K562 (cell line): ENCODE measurements at regions not wholly inside any gene's neighbourhood (a gene's known extent, or its start where the extent isn't known, plus 50 kb on each side); places are given as distances from the start of the nearest gene placed in this dataset.

Experiments
- ATAC-seq: fragments of 200-7000 bp; cut with Tn5 transposase; 3 replicates; pipeline ENCODE4 v1.9.1; 2020; ENCODE audit warnings: moderate library complexity
- BruUV-seq: library from RNA; stranded (reverse); fragments of 400-500 nt; replicated peaks from 2 replicates; lab custom pipeline; 2021; lab: Mats Ljungman, UMichigan
- CTCF ChIA-PET: fragments of 300-600 bp; formaldehyde crosslinking; extraction: SDS; loops from one replicate; lab custom pipeline; 2021; ENCODE audit warnings: low intra/inter-chr PET ratio; lab: Yijun Ruan, JAX
- POLR2A ChIA-PET: fragments of 300-600, 350-650 bp; sonication (Branson Sonifier 250); formaldehyde crosslinking; extraction: SDS; loops from one replicate; lab custom pipeline; 2021; ENCODE audit warnings: antibody characterized with exemption, inconsistent platforms; lab: Yijun Ruan, JAX
- DNase-seq, 4 experiments: peaks; one replicate each; pipeline versions ENCODE4 v3.0.0 to v3.0.0-alpha.2; 2011 to 2018; ENCODE audit warnings: low spot score in 3 of 4, mixed read lengths in 3 of 4; ENCODE audit errors: extremely low read depth in 1 of 4
- FAIRE-seq: peaks from 2 replicates; lab custom pipeline; 2011; peaks lifted over from hg19 to GRCh38; lab: Jason Lieb, UNC
- H2AFZ ChIP-seq: 2 replicates; pipeline ENCODE4 v1.6.0; 2011; ENCODE audit warnings: low read depth, low read length, control low read depth, inconsistent platforms
- H3K27ac ChIP-seq: fragments of 200-600 bp; 3 replicates; pipeline ENCODE4 v1.8.0; 2011; ENCODE audit warnings: low read depth, mild to moderate bottlenecking, control low read depth, inconsistent platforms, low read length, moderate library complexity, mixed read lengths; ENCODE audit errors: extremely low read depth
- H3K27me3 ChIP-seq, 2 experiments: fragments of 300-600 bp in 1 of 2; 2 replicates in 1 of 2; 3 replicates in 1 of 2; pipeline versions ENCODE4 v1.6.0 to v1.8.0; 2011; ENCODE audit warnings: inconsistent platforms in 2 of 2, low read length in 2 of 2, mild to moderate bottlenecking in 1 of 2, mixed read lengths in 1 of 2, moderate library complexity in 1 of 2; ENCODE audit not compliant: control insufficient read depth in 2 of 2, insufficient read depth in 2 of 2
- H3K36me3 ChIP-seq: fragments of 300-600 bp; 3 replicates; pipeline ENCODE4 v1.8.0; 2011; ENCODE audit warnings: mild to moderate bottlenecking, low read length, inconsistent platforms; ENCODE audit not compliant: control insufficient read depth, insufficient read depth
- H3K4me1 ChIP-seq, 2 experiments: fragments of 200-600 bp in 1 of 2; replicated peaks in 1 of 2; 2 replicates in 1 of 2; 3 replicates in 1 of 2; pipeline versions ENCODE4 v1.5.1 to v1.8.0; 2011; ENCODE audit warnings: inconsistent platforms in 2 of 2, low read length in 2 of 2, mild to moderate bottlenecking in 1 of 2, mixed read lengths in 1 of 2, moderate library complexity in 1 of 2; ENCODE audit not compliant: control insufficient read depth in 2 of 2, insufficient read depth in 2 of 2
- H3K4me2 ChIP-seq: 2 replicates; pipeline ENCODE4 v1.6.1; 2011; ENCODE audit warnings: low read length, control low read depth, inconsistent platforms, mixed read lengths; ENCODE audit not compliant: insufficient read depth
- H3K4me3 ChIP-seq: fragments of 200-600 bp; sonication (generic), shearing (Covaris generic); 2 replicates; pipeline ENCODE4 v1.5.1; 2016; ENCODE audit warnings: control low read depth, inconsistent platforms
- H3K79me2 ChIP-seq: fragments of 200-600 bp; 3 replicates; pipeline ENCODE4 v1.8.0; 2011; ENCODE audit warnings: low read length, inconsistent platforms; ENCODE audit not compliant: control insufficient read depth, insufficient read depth
- H3K9ac ChIP-seq, 2 experiments: 2 replicates each; pipeline versions ENCODE4 v1.6.0 to v1.6.1; 2011; ENCODE audit warnings: low read depth in 2 of 2, low read length in 2 of 2, control low read depth in 1 of 2, inconsistent platforms in 1 of 2, mild to moderate bottlenecking in 1 of 2, mixed read lengths in 1 of 2; ENCODE audit not compliant: insufficient read depth in 1 of 2
- H3K9me1 ChIP-seq: one replicate; pipeline ENCODE4 v1.6.0; 2011; ENCODE audit warnings: inconsistent platforms, mild to moderate bottlenecking, low read length, moderate library complexity; ENCODE audit not compliant: control insufficient read depth, insufficient read depth
- H3K9me3 ChIP-seq: replicated peaks from 2 replicates; pipeline ENCODE4 v1.5.1; 2011; ENCODE audit warnings: low read depth, low read length, inconsistent platforms; ENCODE audit not compliant: control insufficient read depth, insufficient read depth
- H4K20me1 ChIP-seq: replicated peaks from 2 replicates; pipeline ENCODE4 v1.6.1; 2011; ENCODE audit warnings: low read length, inconsistent platforms, mixed read lengths; ENCODE audit not compliant: control insufficient read depth, insufficient read depth
- CEBPG ChIP-seq, 3 experiments: fragments of 200-800 bp in 1 of 3; sonication (Bioruptor generic) in 1 of 3; sonication (generic) in 1 of 3; formaldehyde crosslinking in 1 of 3; IDR thresholded peaks in 2 of 3; conservative IDR thresholded peaks in 1 of 3; 2 replicates each; pipeline versions ENCODE4 v1.6.1 to v1.8.0; 2016 to 2022; ENCODE audit warnings: missing compliant biosample characterization in 2 of 3, missing genetic modification characterization in 2 of 3, mild to moderate bottlenecking in 1 of 3, missing genetic modification reagents in 1 of 3
- HNRNPH1 ChIP-seq: fragments of 200-400 bp; formaldehyde crosslinking; optimal IDR thresholded peaks from 2 replicates; pipeline ENCODE3; 2017; ENCODE audit warnings: low read depth, mild to moderate bottlenecking, low read length, moderate library complexity
- ID3 ChIP-seq, 2 experiments: fragments of 250-450 bp in 1 of 2; fragments of 450-650 bp in 1 of 2; sonication (Bioruptor Pico) in 1 of 2; IDR thresholded peaks; 2 replicates each; pipeline versions ENCODE4 v1.6.1 to v1.8.0; 2016 to 2021; ENCODE audit warnings: mild to moderate bottlenecking in 2 of 2, moderate library complexity in 2 of 2, missing compliant biosample characterization in 1 of 2, missing genetic modification characterization in 1 of 2
- PRMT5 ChIP-seq: sonication (generic); formaldehyde crosslinking; IDR thresholded peaks from 2 replicates; pipeline ENCODE4 v1.5.0; 2020; ENCODE audit warnings: missing genetic modification reagents
- ZBTB43 ChIP-seq: sonication (generic); formaldehyde crosslinking; IDR thresholded peaks from 2 replicates; pipeline ENCODE4 v1.8.0; 2023; ENCODE audit warnings: mild to moderate bottlenecking, missing genetic modification reagents
- ZNF184 ChIP-seq: sonication (generic); formaldehyde crosslinking; IDR thresholded peaks from 2 replicates; pipeline ENCODE4 v1.5.0; 2020; ENCODE audit warnings: missing genetic modification reagents
- ZNF766 ChIP-seq: fragments of 200-800 bp; sonication (Bioruptor generic); conservative IDR thresholded peaks from 2 replicates; pipeline ENCODE4 v1.6.1; 2016; ENCODE audit warnings: missing genetic modification characterization, missing compliant biosample characterization
- WGBS: fragments of 100-300 bp; shearing (Covaris generic); methylation state at CpG from one replicate; pipeline ENCODE4 v1.1.6; 2016; ENCODE audit warnings: low coverage, mixed read lengths; ENCODE audit not compliant: insufficient coverage; ENCODE audit errors: missing lambda C conversion rate; 5-methylcytosine and 5-hydroxymethylcytosine counted together
- in situ Hi-C: fragments of 300-500 bp; cut with MboI; formaldehyde crosslinking; loops from 4 replicates; pipeline ENCODE4 v1.15.0; 2018; ENCODE audit warnings: inconsistent platforms, mixed read lengths
- intact Hi-C: fragments of 100-400 bp; cut with micrococcal nuclease; formaldehyde crosslinking; loops from 2 replicates; pipeline ENCODE4 v1.14.2; 2022

- TF ChIP-seq ZNF184 (no peak), PRMT5 (CRISPR knock-in tag) (no peak), ZBTB43 (CRISPR knock-in tag) (no peak), ZNF766 (CRISPR knock-in tag) (no peak), HNRNPH1 (no peak), ID3 (CRISPR knock-in tag; IDR thresholded peaks at IDR 0.05) (no peak), ID3 (tag; IDR thresholded peaks at IDR 0.05) (no peak), CEBPG (CRISPR knock-in tag; IDR thresholded peaks at IDR 0.05) (no peak), CEBPG (tag; conservative IDR thresholded peaks at IDR 0.05 in 1 of 2, IDR thresholded peaks at IDR 0.05 in 1 of 2) (no peak)
- in situ Hi-C loops (no loop called here), intact Hi-C loops (no loop called here)
- H3K9ac ChIP-seq, result no peak overlapping the region
- H3K27me3 ChIP-seq, result no peaks in the 10 kb centered on the region
- BruUV-seq, result no TSS peak
- DNase-seq (no peak), ATAC-seq (no peak), FAIRE-seq (no peak)
- no peaks in the 10 kb centered on the region for H3K4me1 ChIP-seq
- H3K9me3 ChIP-seq, result no peaks in the 10 kb centered on the region
- no peak overlapping the region for H3K27ac ChIP-seq
- POLR2A ChIA-PET, result interaction anchor here (0.6 kb wide), 1 partner anchor 19 kb away, joined by 4 read pairs; no protein-coding TSS in a partner anchor
- 13% methylated on average over 1 of the region's 1 CpG for WGBS
- no peaks in the 10 kb centered on the region for H3K9me1 ChIP-seq
- H3K36me3 ChIP-seq, result no peaks in the 10 kb centered on the region
- no peak overlapping the region for H2AFZ ChIP-seq
- CTCF ChIA-PET, result no interaction called here
- H3K4me3 ChIP-seq, result no peak overlapping the region
- H4K20me1 ChIP-seq, result no peaks in the 10 kb centered on the region
- H3K79me2 ChIP-seq, result no peaks in the 10 kb centered on the region
- H3K4me2 ChIP-seq, result no peak overlapping the region
Observed at GRCh38 chr2:217231212-217231611, 371.3 kb upstream of the TNP1 start.
